ENCODE measurements at regions not wholly inside any gene's neighbourhood (a gene's known extent, or its start where the extent isn't known, plus 50 kb on each side); places are given as distances from the start of the nearest gene placed in this dataset.

DNA sequence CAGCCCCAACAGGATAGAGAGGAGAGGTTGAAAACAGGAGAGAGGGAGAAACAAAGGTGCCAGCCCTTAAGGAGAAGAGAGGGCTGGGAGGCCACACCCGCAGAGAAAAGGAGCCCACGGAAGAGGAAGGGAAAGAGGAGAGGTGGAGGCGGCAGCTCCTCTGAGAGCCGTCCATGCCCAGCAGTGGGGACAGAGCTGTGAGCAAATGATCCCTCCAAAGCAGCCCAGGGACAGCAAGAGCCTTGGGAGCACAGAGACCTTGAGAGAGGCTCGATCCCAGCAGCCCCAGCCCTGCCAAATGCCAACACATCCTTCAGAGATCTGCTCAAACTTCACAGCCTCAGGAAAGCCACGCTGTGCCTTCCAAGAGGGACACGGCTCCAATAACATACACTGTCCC lies 66.7 kb upstream of the CORO2B start:
- H3K36me3 Mint-ChIP-seq (ENCODE audit: low read depth): no peaks in the 10 kb centered on the region
- no peak overlapping the region for H3K27ac Mint-ChIP-seq (ENCODE audit: unreplicated experiment)
- no peak for DNase-seq (ENCODE audit: low read depth, low spot score)
- no peak overlapping the region for H3K4me3 Mint-ChIP-seq
- TF ChIP-seq, protein P1, sequence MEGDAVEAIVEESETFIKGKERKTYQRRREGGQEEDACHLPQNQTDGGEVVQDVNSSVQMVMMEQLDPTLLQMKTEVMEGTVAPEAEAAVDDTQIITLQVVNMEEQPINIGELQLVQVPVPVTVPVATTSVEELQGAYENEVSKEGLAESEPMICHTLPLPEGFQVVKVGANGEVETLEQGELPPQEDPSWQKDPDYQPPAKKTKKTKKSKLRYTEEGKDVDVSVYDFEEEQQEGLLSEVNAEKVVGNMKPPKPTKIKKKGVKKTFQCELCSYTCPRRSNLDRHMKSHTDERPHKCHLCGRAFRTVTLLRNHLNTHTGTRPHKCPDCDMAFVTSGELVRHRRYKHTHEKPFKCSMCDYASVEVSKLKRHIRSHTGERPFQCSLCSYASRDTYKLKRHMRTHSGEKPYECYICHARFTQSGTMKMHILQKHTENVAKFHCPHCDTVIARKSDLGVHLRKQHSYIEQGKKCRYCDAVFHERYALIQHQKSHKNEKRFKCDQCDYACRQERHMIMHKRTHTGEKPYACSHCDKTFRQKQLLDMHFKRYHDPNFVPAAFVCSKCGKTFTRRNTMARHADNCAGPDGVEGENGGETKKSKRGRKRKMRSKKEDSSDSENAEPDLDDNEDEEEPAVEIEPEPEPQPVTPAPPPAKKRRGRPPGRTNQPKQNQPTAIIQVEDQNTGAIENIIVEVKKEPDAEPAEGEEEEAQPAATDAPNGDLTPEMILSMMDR (conservative IDR thresholded peaks at IDR 0.05): no peak
- peaks cover 8% of the 10 kb centered on the region for H3K9me3 Mint-ChIP-seq
- no peaks in the 10 kb centered on the region for H3K27me3 Mint-ChIP-seq (ENCODE audit: low read depth)
- peaks cover 26% of the 10 kb centered on the region for H3K4me1 Mint-ChIP-seq

DNA sequence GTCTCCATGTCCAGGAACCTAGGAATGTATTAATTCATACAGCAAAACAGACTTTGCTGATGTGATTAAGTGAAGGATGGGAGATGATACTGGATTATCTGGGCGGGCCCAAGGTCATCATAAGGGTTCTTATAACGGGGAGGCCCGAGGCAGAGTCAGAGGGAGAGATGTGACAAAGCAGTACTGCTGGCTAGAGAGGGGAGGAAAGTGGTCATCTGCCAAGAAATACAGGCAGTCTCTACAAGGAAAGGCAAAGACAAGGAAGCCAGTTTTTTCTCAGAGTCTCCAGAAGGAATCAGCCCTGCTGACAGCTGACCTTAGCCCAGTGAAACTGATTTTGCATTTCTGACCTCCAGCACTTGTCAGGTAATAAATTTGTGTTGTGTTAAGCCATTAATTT lies 66.2 kb upstream of the CORO2B start:
- Mint-ChIP-seq H3K27me3 (ENCODE audit: low read depth) (no peaks in the 10 kb centered on the region), H3K36me3 (ENCODE audit: low read depth) (no peaks in the 10 kb centered on the region), H3K9me3 (peaks cover 8% of the 10 kb centered on the region), H3K4me1 (peaks cover 31% of the 10 kb centered on the region), H3K4me3 (no peak overlapping the region), H3K27ac (ENCODE audit: unreplicated experiment) (no peak overlapping the region)
- TF ChIP-seq, protein P1 (conservative IDR thresholded peaks at IDR 0.05): no peak
- DNase-seq (ENCODE audit: low read depth, low spot score): no peak

DNA sequence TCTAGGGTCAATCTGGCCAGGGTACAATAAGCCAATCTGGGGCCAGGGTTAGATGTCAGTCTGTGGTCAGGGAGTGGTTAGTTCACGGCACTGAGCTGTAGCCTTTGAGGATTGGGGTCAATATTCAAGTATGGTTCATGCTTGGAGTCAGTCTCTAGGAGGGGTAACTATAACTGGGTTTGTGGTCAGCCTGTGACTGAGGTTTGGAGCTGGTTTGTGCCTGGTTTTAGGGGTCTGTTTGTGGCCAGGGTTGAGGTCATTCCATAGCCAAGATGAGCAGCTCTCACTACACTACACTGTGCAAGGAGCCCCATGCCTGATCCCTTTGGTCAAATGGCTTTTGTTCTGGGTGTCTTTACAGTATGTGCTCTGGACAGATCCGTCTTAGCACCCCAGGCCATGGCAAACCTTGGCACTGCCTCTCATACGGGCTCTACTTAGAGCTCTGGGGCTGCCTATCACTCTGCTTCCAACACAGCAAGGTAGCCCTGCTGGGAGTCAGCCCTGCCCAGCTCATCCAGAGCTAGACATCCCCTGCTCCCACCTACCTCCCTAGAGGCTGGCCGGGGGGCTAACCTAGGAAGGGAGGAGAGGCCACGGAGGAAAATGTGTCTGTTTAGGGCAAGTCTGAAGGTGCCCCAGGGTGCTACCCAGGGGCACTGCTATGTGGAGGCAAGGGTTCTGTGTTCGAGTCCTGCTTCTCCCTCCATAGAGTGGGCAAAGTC lies 63.3 kb upstream of the CORO2B start:
- Mint-ChIP-seq H3K27ac (ENCODE audit: unreplicated experiment) (no peak overlapping the region), H3K4me1 (peaks cover 33% of the 10 kb centered on the region), H3K27me3 (ENCODE audit: low read depth) (no peaks in the 10 kb centered on the region), H3K36me3 (ENCODE audit: low read depth) (no peaks in the 10 kb centered on the region), H3K4me3 (no peak overlapping the region), H3K9me3 (peaks cover 8% of the 10 kb centered on the region)
- TF ChIP-seq, protein P1 (conservative IDR thresholded peaks at IDR 0.05): no peak
- DNase-seq (ENCODE audit: low read depth, low spot score): no peak

DNA sequence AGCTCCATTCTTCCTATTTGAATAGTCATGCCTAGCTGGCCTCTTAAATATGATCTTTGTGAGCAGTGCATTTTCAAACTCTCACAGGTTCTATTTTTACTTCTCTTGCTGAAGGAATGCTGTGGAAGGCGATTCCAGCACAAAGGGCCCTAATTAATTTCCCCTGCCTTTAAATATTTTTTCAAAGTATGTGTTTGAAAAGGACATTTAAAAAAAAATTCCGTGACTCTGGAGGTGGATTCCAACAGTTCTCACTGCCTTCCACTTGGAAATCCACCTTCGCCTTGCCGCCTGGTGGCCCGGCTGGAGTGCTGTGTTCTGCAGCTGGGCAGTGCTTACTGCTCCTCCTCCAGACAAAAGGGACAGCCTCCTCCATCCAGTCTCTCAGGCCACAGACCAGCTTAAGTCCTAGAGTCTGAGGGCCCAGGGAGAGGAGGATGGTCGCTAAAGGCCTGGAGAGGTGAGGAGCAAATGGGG lies 61.5 kb upstream of the CORO2B start:
- H3K4me3 Mint-ChIP-seq: no peak overlapping the region
- H3K27ac Mint-ChIP-seq (ENCODE audit: unreplicated experiment): no peak overlapping the region
- H3K27me3 Mint-ChIP-seq (ENCODE audit: low read depth): no peaks in the 10 kb centered on the region
- peak; percentile 35 for DNase-seq (ENCODE audit: low read depth, low spot score)
- H3K9me3 Mint-ChIP-seq: peaks cover 8% of the 10 kb centered on the region
- H3K36me3 Mint-ChIP-seq (ENCODE audit: low read depth): no peaks in the 10 kb centered on the region
- peaks cover 20% of the 10 kb centered on the region for H3K4me1 Mint-ChIP-seq
- TF ChIP-seq, protein P1 (conservative IDR thresholded peaks at IDR 0.05): no peak

DNA sequence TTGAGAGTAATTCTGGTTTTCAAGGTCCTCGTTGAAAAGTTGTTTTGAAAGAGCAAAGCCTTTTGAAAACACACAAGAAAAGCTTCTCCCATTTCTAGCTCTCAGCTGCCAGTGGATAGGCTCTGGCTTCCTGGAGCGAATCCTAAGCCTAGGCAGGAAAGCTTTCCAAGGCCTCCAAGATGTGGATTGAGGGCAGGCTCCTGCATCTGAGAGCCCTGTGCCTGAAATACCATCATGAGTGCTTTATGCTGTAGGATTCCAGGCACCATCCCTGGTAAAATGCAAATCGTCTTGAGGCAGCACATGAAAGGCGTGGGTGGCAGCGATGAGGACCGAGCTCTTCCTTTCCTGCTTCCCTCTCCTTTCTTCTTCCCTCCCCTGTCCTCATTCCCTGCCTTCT lies 60.7 kb upstream of the CORO2B start:
- Mint-ChIP-seq H3K27me3 (ENCODE audit: low read depth) (no peaks in the 10 kb centered on the region), H3K9me3 (peaks cover 6% of the 10 kb centered on the region), H3K36me3 (ENCODE audit: low read depth) (no peaks in the 10 kb centered on the region), H3K27ac (ENCODE audit: unreplicated experiment) (peak overlapping the region; percentile 36), H3K4me3 (no peak overlapping the region), H3K4me1 (peaks cover 20% of the 10 kb centered on the region)
- DNase-seq (ENCODE audit: low read depth, low spot score): no peak
- TF ChIP-seq, protein P1 (conservative IDR thresholded peaks at IDR 0.05): no peak

All from neural crest cell (in vitro differentiated cells).